GM12874 (cell line): ENCODE measurements at regions not wholly inside any gene's neighbourhood (a gene's known extent, or its start where the extent isn't known, plus 50 kb on each side); places are given as distances from the start of the nearest gene placed in this dataset.

Experiments
- TF ChIP-seq, protein P1 (sequence below): IDR thresholded peaks from 2 replicates; pipeline ENCODE4 v1.5.1; 2011; ENCODE audit warnings: low read depth, mild to moderate bottlenecking, control low read depth, low read length, moderate library complexity; ENCODE audit not compliant: insufficient read depth

DNA sequence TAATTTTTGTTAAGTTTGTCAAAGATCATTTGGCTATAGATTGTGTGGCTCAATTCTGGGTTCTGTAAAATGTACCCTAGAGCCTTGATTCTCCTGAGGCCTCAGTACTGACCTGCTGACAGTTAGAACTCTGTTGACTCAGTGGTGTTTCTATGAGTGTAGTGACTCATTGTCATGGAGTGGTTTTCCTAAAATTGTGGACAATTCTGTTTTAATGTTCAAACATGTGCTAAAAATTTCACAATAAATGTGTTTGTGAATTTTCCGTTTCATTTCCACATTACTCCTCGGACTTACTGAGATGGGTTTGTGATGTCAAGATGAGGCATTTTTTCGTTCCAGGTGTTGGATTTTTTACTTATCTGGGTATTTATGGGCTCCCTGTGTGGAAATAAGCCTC, 695.9 kb downstream of the TMEM121 start:
- TF ChIP-seq, protein P1, sequence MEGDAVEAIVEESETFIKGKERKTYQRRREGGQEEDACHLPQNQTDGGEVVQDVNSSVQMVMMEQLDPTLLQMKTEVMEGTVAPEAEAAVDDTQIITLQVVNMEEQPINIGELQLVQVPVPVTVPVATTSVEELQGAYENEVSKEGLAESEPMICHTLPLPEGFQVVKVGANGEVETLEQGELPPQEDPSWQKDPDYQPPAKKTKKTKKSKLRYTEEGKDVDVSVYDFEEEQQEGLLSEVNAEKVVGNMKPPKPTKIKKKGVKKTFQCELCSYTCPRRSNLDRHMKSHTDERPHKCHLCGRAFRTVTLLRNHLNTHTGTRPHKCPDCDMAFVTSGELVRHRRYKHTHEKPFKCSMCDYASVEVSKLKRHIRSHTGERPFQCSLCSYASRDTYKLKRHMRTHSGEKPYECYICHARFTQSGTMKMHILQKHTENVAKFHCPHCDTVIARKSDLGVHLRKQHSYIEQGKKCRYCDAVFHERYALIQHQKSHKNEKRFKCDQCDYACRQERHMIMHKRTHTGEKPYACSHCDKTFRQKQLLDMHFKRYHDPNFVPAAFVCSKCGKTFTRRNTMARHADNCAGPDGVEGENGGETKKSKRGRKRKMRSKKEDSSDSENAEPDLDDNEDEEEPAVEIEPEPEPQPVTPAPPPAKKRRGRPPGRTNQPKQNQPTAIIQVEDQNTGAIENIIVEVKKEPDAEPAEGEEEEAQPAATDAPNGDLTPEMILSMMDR: no peak

DNA sequence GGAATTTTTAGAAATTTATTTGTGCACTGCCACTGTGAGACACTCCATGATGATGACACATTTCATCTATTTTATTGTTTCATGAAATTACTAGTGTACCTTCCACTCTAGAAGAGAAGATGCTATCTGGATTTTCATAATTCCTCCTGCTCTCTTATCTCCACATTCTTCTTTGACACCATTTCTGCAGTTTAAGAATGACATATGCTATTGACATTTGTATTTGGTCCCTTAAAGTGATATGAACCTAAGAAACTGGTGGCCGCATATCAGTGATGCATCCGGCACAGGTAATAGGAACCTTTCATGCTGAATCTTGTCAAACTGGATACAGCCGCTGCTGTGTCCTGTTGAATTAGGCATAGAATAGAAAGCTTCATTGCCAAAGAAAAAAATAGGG, 696.3 kb downstream of the TMEM121 start:
- TF ChIP-seq, protein P1: no peak

DNA sequence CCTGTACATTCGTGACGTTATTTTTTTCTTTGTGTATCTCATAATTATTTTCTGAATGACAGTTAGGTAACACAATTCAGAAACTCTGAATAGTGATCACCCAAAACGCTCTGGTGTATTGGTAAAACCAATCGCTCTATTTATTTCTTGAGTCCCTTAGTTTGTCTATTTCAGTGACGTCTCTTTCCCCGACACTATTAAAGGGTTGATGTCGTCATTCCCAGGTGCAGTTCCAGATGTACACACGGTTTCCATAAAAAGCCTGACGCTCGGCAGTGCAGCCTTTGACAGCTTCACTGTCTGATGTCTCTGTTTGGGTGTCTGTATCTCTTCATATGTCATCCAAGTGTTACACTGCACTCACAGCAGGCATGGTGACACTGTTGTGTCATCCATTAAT, 701.4 kb downstream of the TMEM121 start:
- TF ChIP-seq, protein P1: no peak

DNA sequence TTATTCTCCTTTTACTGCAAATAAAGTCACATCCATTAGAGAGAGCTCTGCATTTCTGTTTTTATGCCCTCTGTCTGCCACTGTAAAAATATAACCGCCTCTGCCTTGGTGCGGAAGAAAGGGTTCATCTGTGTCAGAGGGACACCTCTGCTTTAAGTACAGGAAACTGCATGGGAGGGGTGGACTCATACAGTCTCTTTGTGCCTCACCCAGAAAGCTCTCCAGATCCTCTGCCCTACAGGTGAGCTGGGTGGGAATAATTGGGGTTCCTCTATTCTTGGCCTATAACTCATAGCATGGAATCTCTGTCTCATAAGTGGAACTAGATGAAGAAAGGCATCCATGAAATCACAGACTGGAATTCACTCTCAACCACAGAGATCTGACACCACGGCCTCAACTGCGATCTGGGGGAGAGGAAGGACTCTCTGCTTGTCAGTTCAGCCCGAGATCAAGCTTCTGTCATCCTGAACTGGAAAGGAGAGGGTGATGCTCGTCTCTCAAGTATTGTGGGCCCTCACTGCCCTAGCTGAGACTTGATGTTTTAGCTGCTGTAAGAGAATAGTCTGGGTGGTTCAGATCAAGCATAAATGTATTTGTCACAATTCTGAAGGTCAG, 702.3 kb downstream of the TMEM121 start:
- TF ChIP-seq, protein P1: no peak

DNA sequence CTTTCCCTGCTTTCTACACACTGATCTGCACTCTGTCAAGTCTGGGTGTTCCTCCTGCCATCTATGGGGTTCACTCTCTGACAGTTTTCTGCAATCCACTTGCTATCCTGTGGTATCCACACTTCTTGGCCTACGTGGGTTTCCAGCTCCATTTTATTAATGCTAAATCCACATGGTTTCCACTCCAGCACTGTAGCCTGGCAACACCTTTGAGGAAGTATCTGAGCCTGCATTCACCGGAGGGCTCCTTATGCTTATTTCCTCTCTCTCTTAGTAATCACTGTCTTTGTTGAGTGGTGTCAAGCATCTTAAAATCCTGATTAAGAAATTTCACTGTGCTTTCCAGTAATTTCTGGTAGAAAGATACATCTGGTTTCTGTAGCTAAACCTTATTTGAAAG, 703.7 kb downstream of the TMEM121 start:
- TF ChIP-seq, protein P1: no peak

DNA sequence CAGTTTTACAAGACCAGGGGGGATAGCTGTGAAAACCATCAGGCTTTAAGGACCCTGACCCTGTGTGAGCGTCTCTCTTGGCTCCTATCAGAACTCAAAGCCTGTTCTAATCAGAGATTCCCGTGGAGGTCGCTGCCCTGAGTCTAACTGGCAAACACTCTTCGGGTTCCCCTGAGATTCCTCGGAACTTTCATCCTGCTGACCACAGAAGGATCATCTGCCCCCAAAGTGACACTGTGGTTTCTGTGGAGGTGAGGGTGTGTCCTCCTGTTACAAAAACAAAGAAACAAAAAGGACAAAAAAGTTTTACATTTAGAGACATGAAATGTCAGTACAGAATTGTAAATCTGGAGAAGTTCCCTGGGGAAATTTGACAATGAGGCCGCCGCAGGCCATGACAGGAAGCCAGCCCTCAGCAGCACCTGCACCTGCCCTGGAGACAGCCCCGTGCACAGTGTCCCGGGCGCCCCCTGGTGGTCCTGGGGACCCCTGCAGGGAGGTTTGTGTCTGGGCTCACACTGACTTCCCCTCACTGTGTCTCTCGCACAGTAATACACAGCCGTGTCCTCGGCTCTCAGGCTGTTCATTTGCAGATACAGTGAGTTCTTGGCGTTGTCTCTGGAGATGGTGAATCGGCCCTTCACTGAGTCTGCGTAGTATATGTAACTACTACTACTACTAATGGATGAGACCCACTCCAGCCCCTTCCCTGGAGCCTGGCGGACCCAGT, 708.3 kb downstream of the TMEM121 start:
- TF ChIP-seq, protein P1: peak; percentile 55

DNA sequence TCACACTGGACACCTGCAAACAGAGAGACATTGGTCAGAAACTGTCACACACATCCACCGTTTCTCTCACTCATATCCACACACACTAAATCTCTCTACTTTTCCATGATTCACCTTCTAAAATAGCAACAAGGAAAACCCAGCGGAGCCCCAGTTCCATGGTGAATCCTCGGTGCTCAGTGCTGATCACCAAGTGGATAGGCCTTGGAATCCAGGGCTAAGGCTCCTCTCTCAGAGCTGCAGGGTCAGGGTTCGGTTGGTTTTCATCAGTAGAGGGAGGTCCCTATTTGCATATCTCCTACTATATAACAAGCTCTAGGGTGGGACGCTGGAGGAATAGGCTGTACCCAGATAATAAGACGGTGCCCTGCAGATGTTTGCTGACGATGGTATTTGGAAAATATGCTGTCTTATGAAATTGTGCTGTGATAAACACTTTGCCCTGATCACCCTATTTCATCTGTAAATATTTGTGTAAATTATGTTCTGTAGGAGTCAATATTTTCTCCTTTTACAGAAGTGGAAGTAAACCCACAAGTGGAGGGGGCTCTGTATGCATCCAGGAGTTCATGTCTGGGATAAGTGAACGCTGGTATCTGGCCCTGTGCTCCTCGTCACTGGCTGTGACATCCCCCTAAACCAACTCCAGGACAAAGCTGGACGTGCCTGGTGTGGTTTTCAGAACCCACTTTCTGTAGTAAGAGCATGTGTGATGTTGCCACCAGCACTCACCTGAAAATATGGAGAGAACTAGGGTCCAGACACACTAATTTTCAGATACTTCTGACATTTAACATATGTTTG, 709.2 kb downstream of the TMEM121 start:
- TF ChIP-seq, protein P1: no peak
